Osteoblast (primary cell): ENCODE measurements at regions not wholly inside any gene's neighbourhood (a gene's known extent, or its start where the extent isn't known, plus 50 kb on each side); places are given as distances from the start of the nearest gene placed in this dataset.

Experiments used
- DNase-seq: peaks from one replicate; pipeline ENCODE4 v3.0.0; 2011; ENCODE audit warnings: low spot score, mixed read lengths; ENCODE audit not compliant: insufficient read length; ENCODE audit errors: missing footprints
- H2AFZ ChIP-seq: 2 replicates; pipeline ENCODE4 v1.6.0; 2011; ENCODE audit warnings: mild to moderate bottlenecking, low read length
- H3K27ac ChIP-seq: 2 replicates; pipeline ENCODE4 v1.5.1; 2011; ENCODE audit warnings: mild to moderate bottlenecking, low read depth, low read length, moderate library complexity
- H3K27me3 ChIP-seq: 2 replicates; pipeline ENCODE4 v1.6.0; 2012; ENCODE audit warnings: mild to moderate bottlenecking, control low read depth, inconsistent platforms, low read length, moderate library complexity; ENCODE audit not compliant: insufficient read depth
- H3K36me3 ChIP-seq: 2 replicates; pipeline ENCODE4 v1.5.1; 2011; ENCODE audit warnings: mild to moderate bottlenecking, low read length, control low read depth, moderate library complexity; ENCODE audit not compliant: insufficient read depth
- H3K4me1 ChIP-seq: 2 replicates; pipeline ENCODE4 v1.5.1; 2011; ENCODE audit warnings: mild to moderate bottlenecking, low read length, control low read depth, moderate library complexity; ENCODE audit not compliant: insufficient read depth
- H3K4me2 ChIP-seq: 2 replicates; pipeline ENCODE4 v1.6.0; 2011; ENCODE audit warnings: mild to moderate bottlenecking, low read length; ENCODE audit not compliant: insufficient read depth
- H3K4me3 ChIP-seq: fragments of 200-600 bp; sonication (generic); 3 replicates; pipeline ENCODE4 v1.5.1; 2012; ENCODE audit warnings: mild to moderate bottlenecking, low read length, inconsistent platforms; ENCODE audit not compliant: insufficient read depth
- H3K79me2 ChIP-seq: 2 replicates; pipeline ENCODE4 v1.6.0; 2012; ENCODE audit warnings: mild to moderate bottlenecking, low read length, control low read depth, inconsistent platforms; ENCODE audit not compliant: insufficient read depth
- H3K9me3 ChIP-seq: 2 replicates; pipeline ENCODE4 v1.5.1; 2011; ENCODE audit warnings: low read depth, low read length, control low read depth
- H4K20me1 ChIP-seq: 2 replicates; pipeline ENCODE4 v1.6.0; 2012; ENCODE audit warnings: mild to moderate bottlenecking, low read length, control low read depth; ENCODE audit not compliant: insufficient read depth
- CTCF ChIP-seq: IDR thresholded peaks from 2 replicates; pipeline ENCODE4 v1.5.1; 2011; ENCODE audit warnings: mild to moderate bottlenecking, low read depth, low read length, moderate library complexity; ENCODE audit errors: extremely low read depth

DNA sequence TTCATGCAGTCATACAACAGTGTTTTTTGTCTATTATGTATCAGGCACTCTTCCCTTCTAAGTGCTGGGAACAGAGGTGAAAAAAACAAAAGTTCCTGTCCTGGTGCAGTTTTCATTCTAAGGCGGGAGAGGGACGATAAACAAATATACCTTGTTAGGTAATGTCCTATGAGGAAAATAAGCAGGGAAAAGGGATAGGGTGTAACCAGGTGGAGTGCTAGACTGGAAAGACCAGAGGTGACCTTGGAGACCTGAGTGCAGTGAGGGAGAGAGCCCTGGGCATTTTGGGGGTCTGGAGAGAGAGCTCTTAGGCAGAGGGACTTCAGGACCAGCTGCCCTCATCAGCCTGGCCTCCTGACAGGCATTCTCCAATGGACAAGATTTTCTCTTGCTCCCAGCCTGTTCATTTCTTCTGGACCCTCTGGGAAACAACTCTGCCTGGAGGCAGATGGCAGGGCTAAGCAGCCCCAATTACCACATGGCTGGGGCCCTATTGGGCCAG lies 97.2 kb upstream of the TJP1 start:
- no peaks in the 10 kb centered on the region for H3K27me3 ChIP-seq
- H2AFZ ChIP-seq, result no peak overlapping the region
- no peak overlapping the region for H3K4me3 ChIP-seq
- H3K9me3 ChIP-seq, result no peaks in the 10 kb centered on the region
- H4K20me1 ChIP-seq, result no peaks in the 10 kb centered on the region
- peaks cover 12% of the 10 kb centered on the region for H3K4me1 ChIP-seq
- H3K79me2 ChIP-seq, result no peaks in the 10 kb centered on the region
- no peaks in the 10 kb centered on the region for H3K36me3 ChIP-seq
- H3K4me2 ChIP-seq, result no peak overlapping the region
- TF ChIP-seq CTCF, result no peak
- DNase-seq, result no peak
- no peak overlapping the region for H3K27ac ChIP-seq

- H3K9me3 ChIP-seq, result no peaks in the 10 kb centered on the region
- H4K20me1 ChIP-seq, result no peaks in the 10 kb centered on the region
- DNase-seq, result no peak
- H3K36me3 ChIP-seq, result no peaks in the 10 kb centered on the region
- no peak overlapping the region for H2AFZ ChIP-seq
- no peak overlapping the region for H3K27ac ChIP-seq
- no peaks in the 10 kb centered on the region for H3K79me2 ChIP-seq
- H3K27me3 ChIP-seq, result no peaks in the 10 kb centered on the region
- peaks cover 13% of the 10 kb centered on the region for H3K4me1 ChIP-seq
- no peak for TF ChIP-seq CTCF
- no peak overlapping the region for H3K4me3 ChIP-seq
- H3K4me2 ChIP-seq, result peak overlapping the region; percentile 30
Measured at GRCh38 chr15:29917600-29918597, 95.6 kb upstream of the TJP1 start.

DNA sequence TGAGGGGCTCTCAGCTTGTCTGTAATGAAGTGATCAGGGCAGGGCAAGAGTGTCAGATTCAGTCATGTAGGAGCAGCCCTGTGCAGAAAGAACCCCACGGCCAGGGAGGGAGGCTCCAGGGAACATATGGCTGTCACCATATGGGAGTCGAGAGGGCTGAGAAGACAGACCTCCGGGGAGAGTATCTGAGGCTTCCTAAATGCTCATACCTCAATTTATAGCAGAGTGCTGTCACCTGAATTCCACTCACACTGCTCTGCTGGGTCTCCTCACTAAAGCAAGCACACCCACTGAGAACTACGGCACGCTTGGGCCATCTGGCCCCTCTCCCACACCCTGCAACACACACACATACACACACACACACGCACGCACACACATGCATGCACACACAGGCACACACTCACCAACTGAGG lies 92.3 kb upstream of the TJP1 start:
- no peak overlapping the region for H3K27ac ChIP-seq
- no peak overlapping the region for H2AFZ ChIP-seq
- no peak overlapping the region for H3K4me3 ChIP-seq
- DNase-seq, result no peak
- H4K20me1 ChIP-seq, result no peaks in the 10 kb centered on the region
- no peak for TF ChIP-seq CTCF
- H3K27me3 ChIP-seq, result no peaks in the 10 kb centered on the region
- H3K4me1 ChIP-seq, result peaks cover 13% of the 10 kb centered on the region
- no peak overlapping the region for H3K4me2 ChIP-seq
- no peaks in the 10 kb centered on the region for H3K36me3 ChIP-seq
- no peaks in the 10 kb centered on the region for H3K9me3 ChIP-seq
- no peaks in the 10 kb centered on the region for H3K79me2 ChIP-seq

- H3K4me2 ChIP-seq, result peak overlapping the region; percentile 61
- DNase-seq, result no peak
- H3K79me2 ChIP-seq, result no peaks in the 10 kb centered on the region
- no peak overlapping the region for H3K27ac ChIP-seq
- no peak for TF ChIP-seq CTCF
- H3K4me1 ChIP-seq, result peaks cover 13% of the 10 kb centered on the region
- H2AFZ ChIP-seq, result peak overlapping the region; percentile 0
- H3K36me3 ChIP-seq, result no peaks in the 10 kb centered on the region
- H3K9me3 ChIP-seq, result no peaks in the 10 kb centered on the region
- no peaks in the 10 kb centered on the region for H4K20me1 ChIP-seq
- H3K4me3 ChIP-seq, result no peak overlapping the region
- H3K27me3 ChIP-seq, result no peaks in the 10 kb centered on the region
Measured at GRCh38 chr15:29913528-29914135, 91.4 kb upstream of the TJP1 start.
